IPS-20b (cell line): ENCODE measurements at regions not wholly inside any gene's neighbourhood (a gene's known extent, or its start where the extent isn't known, plus 50 kb on each side); places are given as distances from the start of the nearest gene placed in this dataset.

Experiments used
- H3K27ac ChIP-seq: one replicate; pipeline ENCODE4 v1.5.1; 2013; ENCODE audit warnings: low read length
- H3K27me3 ChIP-seq: 2 replicates; pipeline ENCODE4 v1.6.1; 2013; ENCODE audit warnings: mild to moderate bottlenecking, low read length, inconsistent platforms; ENCODE audit not compliant: insufficient read depth
- H3K36me3 ChIP-seq: 2 replicates; pipeline ENCODE4 v1.6.1; 2013; ENCODE audit warnings: low read depth, mild to moderate bottlenecking, inconsistent platforms, low read length, moderate library complexity; ENCODE audit not compliant: insufficient read depth
- H3K4me1 ChIP-seq: 2 replicates; pipeline ENCODE4 v1.6.1; 2013; ENCODE audit warnings: mild to moderate bottlenecking, control low read depth, inconsistent platforms, low read length, moderate library complexity; ENCODE audit not compliant: insufficient read depth
- H3K4me3 ChIP-seq: 2 replicates; pipeline ENCODE4 v1.5.1; 2013; ENCODE audit warnings: mild to moderate bottlenecking, low read length, inconsistent platforms
- H3K9ac ChIP-seq: 2 replicates; pipeline ENCODE4 v1.6.1; 2013; ENCODE audit warnings: low read depth, mild to moderate bottlenecking, inconsistent platforms, low read length, moderate library complexity
- H3K9me3 ChIP-seq: 2 replicates; pipeline ENCODE4 v1.6.1; 2013; ENCODE audit warnings: mild to moderate bottlenecking, low read depth, low read length, inconsistent platforms; ENCODE audit not compliant: insufficient read depth

DNA sequence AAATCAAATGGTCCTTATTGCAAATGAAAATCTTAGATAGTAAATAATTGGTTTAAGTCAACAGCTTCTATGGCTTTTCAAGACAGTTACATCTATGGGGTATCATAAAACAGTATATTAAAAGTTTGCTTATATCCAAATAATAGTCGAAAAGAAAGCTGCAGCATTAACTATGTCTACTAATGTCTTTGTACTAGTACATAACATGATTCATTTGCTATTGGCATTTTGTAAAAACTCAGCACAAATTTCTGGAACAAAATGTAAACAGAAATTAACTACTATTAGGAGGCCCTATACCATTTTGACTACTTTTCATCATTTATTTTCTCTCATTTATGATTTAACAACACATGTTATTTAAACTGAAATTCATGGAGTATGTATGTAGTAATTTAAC is 1435.2 kb upstream of the PRR20A start:
- Histone ChIP-seq H3K4me1 (no peaks in the 10 kb centered on the region; the same call in 1 of the 2 replicates), H3K27me3 (no peaks in the 10 kb centered on the region), H3K36me3 (no peaks in the 10 kb centered on the region), H3K4me3 (no peak overlapping the region), H3K9me3 (no peaks in the 10 kb centered on the region), H3K27ac (no peak overlapping the region), H3K9ac (no peak overlapping the region)

DNA sequence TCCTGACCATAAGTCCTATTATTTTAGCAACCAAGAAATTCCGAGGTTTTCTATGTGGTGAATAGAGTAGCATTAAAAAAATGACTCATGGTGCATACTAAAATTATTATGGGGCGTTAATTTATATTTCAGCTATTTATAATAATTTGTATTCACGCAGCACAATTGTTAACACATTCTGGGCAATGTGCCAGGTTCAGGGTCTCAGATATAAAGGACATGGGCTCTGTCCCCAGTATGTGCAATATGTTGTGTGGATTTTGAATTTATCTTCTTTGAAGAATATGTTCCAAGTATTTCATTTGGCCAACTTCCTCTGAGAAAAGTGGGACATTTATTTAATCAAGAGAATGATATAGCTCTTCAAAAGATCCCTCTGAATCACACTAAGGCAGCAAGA is 1434.7 kb upstream of the PRR20A start:
- H3K9ac ChIP-seq, result no peak overlapping the region
- no peaks in the 10 kb centered on the region for H3K9me3 ChIP-seq
- no peaks in the 10 kb centered on the region; the same call in 1 of the 2 replicates for H3K4me1 ChIP-seq
- no peaks in the 10 kb centered on the region for H3K36me3 ChIP-seq
- no peak overlapping the region for H3K4me3 ChIP-seq
- no peak overlapping the region for H3K27ac ChIP-seq
- no peaks in the 10 kb centered on the region for H3K27me3 ChIP-seq

DNA sequence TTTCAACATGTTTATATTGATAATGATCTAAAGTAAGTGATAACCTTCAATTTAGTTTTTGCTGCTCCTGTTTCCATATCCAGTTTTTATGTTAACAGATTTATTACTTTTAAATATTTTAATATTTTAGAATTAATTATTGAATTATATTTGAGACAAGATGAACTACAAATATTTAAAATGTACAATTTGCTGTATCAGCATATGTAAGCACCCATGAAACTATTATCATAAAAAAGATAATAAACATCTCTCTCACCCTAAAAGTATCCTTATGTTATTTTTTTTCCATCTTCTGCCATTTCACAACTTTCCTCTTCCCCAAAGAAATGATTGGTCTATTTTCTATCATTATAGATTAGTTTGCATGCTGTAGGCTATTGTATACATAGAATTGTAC is 1426.6 kb upstream of the PRR20A start:
- H3K9ac ChIP-seq, result no peak overlapping the region
- no peak overlapping the region for H3K4me3 ChIP-seq

DNA sequence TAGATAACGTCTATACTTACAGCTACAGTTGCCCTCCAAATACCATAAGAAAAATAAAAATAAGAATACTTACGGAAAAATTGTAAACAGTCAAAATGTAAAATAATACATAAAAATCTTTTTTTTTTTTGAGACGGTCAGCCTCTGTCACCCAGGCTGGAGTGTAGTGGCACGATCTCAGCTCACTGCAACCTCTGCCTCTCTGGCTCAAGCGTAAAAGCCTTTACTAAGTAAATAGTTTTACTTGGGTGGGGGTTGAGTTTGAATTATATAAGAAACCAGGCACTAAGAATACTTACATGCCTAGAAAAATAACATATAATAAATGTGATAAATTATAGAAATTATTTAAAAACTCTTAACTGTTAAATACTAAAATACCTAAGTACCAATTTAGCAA is 1413.0 kb upstream of the PRR20A start:
- Histone ChIP-seq H3K4me1 (no peaks in the 10 kb centered on the region; the same call in 1 of the 2 replicates), H3K9me3 (no peaks in the 10 kb centered on the region), H3K27me3 (no peaks in the 10 kb centered on the region), H3K27ac (no peak overlapping the region), H3K9ac (no peak overlapping the region), H3K36me3 (no peaks in the 10 kb centered on the region), H3K4me3 (no peak overlapping the region)

More for the DNA sequence above, 1426.6 kb upstream of the PRR20A start:
- Histone ChIP-seq H3K27ac (no peak overlapping the region), H3K36me3 (no peaks in the 10 kb centered on the region), H3K4me1 (no peaks in the 10 kb centered on the region), H3K9me3 (no peaks in the 10 kb centered on the region), H3K27me3 (no peaks in the 10 kb centered on the region)

DNA sequence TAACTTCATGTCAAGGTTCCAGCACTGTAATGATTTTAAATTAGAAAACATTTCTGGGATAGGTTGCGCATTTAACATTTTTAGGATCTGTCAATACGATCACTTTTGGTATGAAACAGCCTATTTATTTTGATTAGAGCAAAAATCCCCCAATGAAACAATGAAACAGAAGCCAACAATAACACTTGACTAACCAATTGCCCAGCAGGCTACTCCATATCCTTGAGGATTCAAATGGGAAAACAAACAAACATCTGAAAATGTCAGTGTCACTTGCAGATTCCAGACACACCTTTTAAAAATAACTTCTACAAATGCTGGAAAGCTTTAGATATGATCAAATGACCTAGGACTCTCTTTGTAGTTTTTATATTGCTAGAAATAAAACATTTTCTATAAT is 1412.5 kb upstream of the PRR20A start:
- no peak overlapping the region for H3K27ac ChIP-seq
- no peaks in the 10 kb centered on the region; the same call in 1 of the 2 replicates for H3K4me1 ChIP-seq
- H3K9me3 ChIP-seq, result no peaks in the 10 kb centered on the region
- H3K36me3 ChIP-seq, result no peaks in the 10 kb centered on the region
- H3K27me3 ChIP-seq, result no peaks in the 10 kb centered on the region
- H3K9ac ChIP-seq, result no peak overlapping the region
- no peak overlapping the region for H3K4me3 ChIP-seq

DNA sequence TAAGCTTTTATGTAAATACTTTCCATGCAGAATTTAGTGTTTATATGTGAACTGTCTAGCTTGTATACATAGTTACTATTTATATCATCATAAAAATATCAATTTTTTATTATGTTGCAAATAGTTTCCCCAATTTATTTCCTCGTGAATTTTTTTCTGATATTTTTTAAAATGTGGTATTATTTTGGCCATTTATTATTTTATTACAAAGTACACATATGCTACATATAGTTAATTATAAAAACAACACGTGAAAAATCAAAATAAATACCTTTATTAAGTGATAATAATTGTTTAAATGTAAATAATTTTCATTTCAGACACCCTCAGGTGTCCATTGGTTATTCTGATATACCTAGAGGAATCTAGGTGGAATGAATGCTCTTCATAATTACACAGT is 1394.9 kb upstream of the PRR20A start:
- Histone ChIP-seq H3K27me3 (no peaks in the 10 kb centered on the region), H3K9ac (no peak overlapping the region), H3K9me3 (no peaks in the 10 kb centered on the region), H3K4me1 (no peaks in the 10 kb centered on the region), H3K36me3 (no peaks in the 10 kb centered on the region), H3K4me3 (no peak overlapping the region), H3K27ac (no peak overlapping the region)

DNA sequence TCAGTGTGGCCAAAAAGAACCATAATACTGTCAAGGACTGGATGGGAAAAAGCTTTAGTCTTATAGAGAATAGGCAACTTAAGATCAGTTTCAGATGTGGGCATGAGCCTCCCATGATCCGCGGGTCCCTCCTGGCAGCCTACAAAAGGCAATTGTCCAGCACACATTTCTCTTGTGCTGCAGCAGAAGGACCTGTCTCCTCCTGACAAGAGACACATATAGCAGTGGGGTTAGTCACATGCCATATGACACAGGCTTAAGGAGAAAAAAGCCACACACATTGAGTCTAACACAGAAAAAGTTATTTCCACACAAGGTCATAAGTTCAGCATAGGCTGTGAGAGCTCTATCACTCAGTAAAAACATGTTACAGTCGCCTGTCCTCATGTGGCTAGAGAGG is 1378.7 kb upstream of the PRR20A start:
- no peaks in the 10 kb centered on the region for H3K9me3 ChIP-seq
- no peaks in the 10 kb centered on the region for H3K36me3 ChIP-seq
- no peaks in the 10 kb centered on the region for H3K4me1 ChIP-seq
- no peaks in the 10 kb centered on the region for H3K27me3 ChIP-seq
- no peak overlapping the region for H3K27ac ChIP-seq
- H3K9ac ChIP-seq, result no peak overlapping the region
- H3K4me3 ChIP-seq, result no peak overlapping the region

DNA sequence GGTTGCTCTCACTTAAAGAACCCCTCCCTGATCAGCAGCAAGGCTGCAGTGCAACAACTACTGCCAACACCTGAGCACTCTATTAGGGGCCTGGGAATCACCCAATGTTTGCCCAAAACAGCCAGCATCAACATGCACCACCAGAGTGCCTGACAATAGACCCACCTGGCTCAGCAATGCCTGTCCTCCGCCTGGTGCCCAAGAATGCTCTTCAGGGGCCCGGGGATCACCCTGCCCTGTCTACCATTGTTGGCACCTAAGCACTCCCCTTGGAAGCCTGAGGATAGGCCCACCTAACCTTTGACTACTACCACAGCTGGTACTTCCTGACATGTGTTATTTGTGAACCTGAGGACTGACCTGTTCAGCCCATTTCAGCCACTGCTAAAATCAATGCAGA is 1363.1 kb upstream of the PRR20A start:
- Histone ChIP-seq H3K36me3 (no peaks in the 10 kb centered on the region), H3K4me1 (no peaks in the 10 kb centered on the region), H3K27ac (no peak overlapping the region), H3K9me3 (no peaks in the 10 kb centered on the region), H3K9ac (no peak overlapping the region), H3K27me3 (no peaks in the 10 kb centered on the region), H3K4me3 (no peak overlapping the region)

DNA sequence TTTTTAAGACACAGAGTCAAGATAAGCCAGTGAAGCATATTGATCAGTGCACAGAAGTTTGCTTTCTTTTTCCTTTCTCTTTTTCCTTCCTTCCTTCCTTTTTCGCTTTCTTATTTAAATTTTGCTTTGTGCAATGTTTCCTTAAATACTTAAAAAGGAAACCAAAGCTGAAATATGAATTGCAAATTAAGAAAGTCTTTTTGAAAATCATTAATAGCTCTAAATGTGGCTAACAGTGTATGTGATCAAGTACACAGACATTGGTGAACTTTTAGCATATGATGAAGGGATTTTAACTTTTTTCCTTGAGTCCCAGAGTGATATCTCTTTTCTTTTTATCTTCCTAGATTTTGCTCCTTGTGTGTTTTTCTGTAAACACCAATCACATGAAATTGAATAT is 1356.9 kb upstream of the PRR20A start:
- Histone ChIP-seq H3K9ac (no peak overlapping the region), H3K27me3 (no peaks in the 10 kb centered on the region), H3K36me3 (no peaks in the 10 kb centered on the region), H3K4me1 (no peaks in the 10 kb centered on the region), H3K9me3 (peaks cover 7% of the 10 kb centered on the region; the same call in 1 of the 2 replicates), H3K27ac (no peak overlapping the region), H3K4me3 (no peak overlapping the region)

DNA sequence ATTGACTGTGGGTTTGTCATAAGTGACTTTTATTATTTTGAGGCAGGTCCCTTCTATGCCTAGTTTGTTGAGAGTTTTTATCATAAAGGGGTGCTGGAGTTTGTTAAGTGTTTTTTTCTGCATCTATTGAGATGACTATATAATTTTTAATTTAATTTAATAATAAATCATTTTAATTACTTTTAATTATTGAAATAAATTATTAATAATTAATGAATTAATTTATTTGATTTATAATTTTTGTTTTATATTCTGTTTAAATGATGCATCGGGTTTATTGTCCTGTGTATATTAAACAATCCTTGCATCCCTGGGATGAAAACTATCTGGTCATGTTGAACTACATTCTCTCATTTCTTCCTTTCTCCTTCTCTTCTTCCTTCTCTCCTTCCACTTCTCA is 1352.2 kb upstream of the PRR20A start:
- no peak overlapping the region for H3K4me3 ChIP-seq
- no peaks in the 10 kb centered on the region for H3K4me1 ChIP-seq
- no peaks in the 10 kb centered on the region for H3K27me3 ChIP-seq
- no peak overlapping the region for H3K27ac ChIP-seq
- H3K9me3 ChIP-seq, result peaks cover 7% of the 10 kb centered on the region; the same call in 1 of the 2 replicates
- H3K36me3 ChIP-seq, result no peaks in the 10 kb centered on the region
- H3K9ac ChIP-seq, result no peak overlapping the region

DNA sequence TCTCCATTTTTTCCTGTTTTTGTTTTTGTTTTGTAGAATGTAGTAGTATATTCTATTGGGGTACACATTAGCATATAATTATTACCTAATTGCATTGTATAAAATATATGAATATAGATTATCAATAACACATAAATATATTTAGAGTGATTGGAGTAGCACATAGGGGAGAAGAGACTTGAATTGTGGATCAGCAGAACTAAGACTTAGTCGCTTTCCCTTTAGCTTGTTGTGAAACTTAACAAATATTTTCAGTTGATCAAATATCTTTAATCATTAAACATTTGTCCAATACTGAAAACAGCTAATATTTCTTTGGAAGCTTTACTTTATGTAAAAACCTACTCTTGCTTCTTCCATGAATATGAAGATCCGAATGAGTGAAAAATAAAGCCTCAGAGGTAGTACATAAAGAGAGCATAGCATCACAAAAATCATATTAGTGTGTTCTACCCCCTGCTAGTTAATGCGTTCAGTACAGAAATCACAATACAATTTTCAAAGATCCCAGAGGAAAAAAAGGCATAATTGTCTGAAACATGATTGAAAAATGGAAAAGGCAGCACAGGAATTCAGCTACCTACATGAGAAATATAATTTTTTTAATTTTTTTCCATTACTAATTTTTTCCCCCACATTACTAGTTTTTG is 1348.0 kb upstream of the PRR20A start:
- Histone ChIP-seq H3K9ac (no peak overlapping the region), H3K4me1 (no peaks in the 10 kb centered on the region), H3K9me3 (peaks cover 7% of the 10 kb centered on the region; the same call in 1 of the 2 replicates), H3K27me3 (no peaks in the 10 kb centered on the region), H3K27ac (no peak overlapping the region), H3K36me3 (no peaks in the 10 kb centered on the region), H3K4me3 (no peak overlapping the region)

DNA sequence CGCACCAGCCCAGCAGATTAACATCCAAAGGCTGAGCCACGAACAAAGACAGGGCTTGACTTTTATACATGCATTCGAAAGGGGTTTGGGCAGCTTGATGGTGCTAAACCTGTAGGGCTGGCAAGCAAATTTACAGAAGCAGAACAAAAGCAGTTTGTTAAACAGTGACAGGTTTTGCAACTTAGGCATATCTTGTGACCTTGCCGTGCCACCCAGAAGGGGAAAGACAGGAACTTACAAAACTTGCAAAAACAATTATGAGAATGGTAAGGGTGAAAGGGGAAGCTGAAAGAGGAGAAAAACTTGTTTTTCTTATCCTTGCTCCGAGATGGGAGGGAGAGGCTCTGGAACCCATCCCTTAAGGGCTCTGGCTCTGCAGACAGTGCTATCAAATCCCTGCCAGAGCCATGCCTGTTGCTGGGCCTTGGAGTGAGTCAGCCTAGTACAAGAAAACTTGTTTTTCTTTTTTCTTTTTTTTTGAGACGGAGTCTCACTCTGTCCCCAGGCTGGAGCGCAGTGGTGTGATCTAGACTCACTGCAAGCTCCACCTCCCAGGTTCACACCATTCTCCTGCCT is 1325.2 kb upstream of the PRR20A start:
- no peaks in the 10 kb centered on the region for H3K4me1 ChIP-seq
- no peak overlapping the region for H3K4me3 ChIP-seq
- H3K9ac ChIP-seq, result no peak overlapping the region

More for the DNA sequence above, 1325.2 kb upstream of the PRR20A start:
- Histone ChIP-seq H3K27me3 (no peaks in the 10 kb centered on the region), H3K36me3 (no peaks in the 10 kb centered on the region), H3K9me3 (peaks cover 15% of the 10 kb centered on the region), H3K27ac (no peak overlapping the region)
